ENCODE measurements at regions not wholly inside any gene's neighbourhood (a gene's known extent, or its start where the extent isn't known, plus 50 kb on each side); places are given as distances from the start of the nearest gene placed in this dataset.
"Not testable (repeated sequence)": the region's sequence is repeated elsewhere in the genome, so short reads cannot be mapped to it uniquely, and the experiment has no call there.

DNA sequence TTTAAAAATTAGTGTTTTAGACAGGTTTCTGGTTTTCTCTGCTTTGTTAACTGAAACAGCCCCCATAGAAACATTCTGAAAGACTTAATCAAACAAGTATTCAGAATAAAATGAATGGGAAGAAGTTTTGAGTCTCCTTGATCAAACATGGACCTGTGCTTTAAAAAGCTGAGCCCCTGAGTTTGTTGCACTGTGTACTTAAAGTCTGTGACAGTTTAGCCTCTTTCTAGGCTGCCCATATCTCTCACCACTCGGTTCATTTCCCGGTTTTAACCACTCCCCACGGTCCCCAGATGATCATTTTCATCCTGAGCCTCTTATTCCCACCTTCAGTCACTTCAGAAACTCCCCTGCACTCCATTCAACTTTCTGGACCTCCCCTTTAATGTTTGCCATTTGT is 215.9 kb upstream of the DMRT1 start:
- Histone ChIP-seq H2AFZ (ENCODE audit: low read length) (no peak overlapping the region), H3F3A (ENCODE audit: low read length, unreplicated experiment) (no peaks in the 10 kb centered on the region), H4K20me1 (ENCODE audit: low read length) (no peaks in the 10 kb centered on the region), H3K9me3 (ENCODE audit: low read length) (no peaks in the 10 kb centered on the region), H3K4me1 (ENCODE audit: insufficient read depth, low read length) (no peaks in the 10 kb centered on the region), H3K27me3 (ENCODE audit: low read length) (no peaks in the 10 kb centered on the region), H3K4me2 (ENCODE audit: low read length) (no peak overlapping the region), H3K36me3 (ENCODE audit: low read depth, low read length) (no peaks in the 10 kb centered on the region), H3K9ac (ENCODE audit: low read length) (no peak overlapping the region), H3K79me2 (ENCODE audit: low read length) (no peaks in the 10 kb centered on the region), H3K27ac (ENCODE audit: low read length) (no peak overlapping the region), H3K9me2 (replicated peaks; ENCODE audit: low read length) (no peaks in the 10 kb centered on the region), H3K4me3 (ENCODE audit: low read length) (no peak overlapping the region)
- intact Hi-C loops (cut with micrococcal nuclease) = no loop called here
- DNase-seq (no peak), ATAC-seq (no peak)
- BruUV-seq (replicated peaks) = no TSS peak
- POLR2A ChIA-PET (ENCODE audit: unreplicated experiment) = no interaction called here
- TF ChIP-seq, protein P1, sequence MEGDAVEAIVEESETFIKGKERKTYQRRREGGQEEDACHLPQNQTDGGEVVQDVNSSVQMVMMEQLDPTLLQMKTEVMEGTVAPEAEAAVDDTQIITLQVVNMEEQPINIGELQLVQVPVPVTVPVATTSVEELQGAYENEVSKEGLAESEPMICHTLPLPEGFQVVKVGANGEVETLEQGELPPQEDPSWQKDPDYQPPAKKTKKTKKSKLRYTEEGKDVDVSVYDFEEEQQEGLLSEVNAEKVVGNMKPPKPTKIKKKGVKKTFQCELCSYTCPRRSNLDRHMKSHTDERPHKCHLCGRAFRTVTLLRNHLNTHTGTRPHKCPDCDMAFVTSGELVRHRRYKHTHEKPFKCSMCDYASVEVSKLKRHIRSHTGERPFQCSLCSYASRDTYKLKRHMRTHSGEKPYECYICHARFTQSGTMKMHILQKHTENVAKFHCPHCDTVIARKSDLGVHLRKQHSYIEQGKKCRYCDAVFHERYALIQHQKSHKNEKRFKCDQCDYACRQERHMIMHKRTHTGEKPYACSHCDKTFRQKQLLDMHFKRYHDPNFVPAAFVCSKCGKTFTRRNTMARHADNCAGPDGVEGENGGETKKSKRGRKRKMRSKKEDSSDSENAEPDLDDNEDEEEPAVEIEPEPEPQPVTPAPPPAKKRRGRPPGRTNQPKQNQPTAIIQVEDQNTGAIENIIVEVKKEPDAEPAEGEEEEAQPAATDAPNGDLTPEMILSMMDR (conservative IDR thresholded peaks at IDR 0.05; ENCODE audit: low read depth, low read length) = no peak
- no peak for TF ChIP-seq EZH2phosphoT487 (IDR thresholded peaks at IDR 0.05; ENCODE audit: borderline replicate concordance, low read length)
- no peak for TF ChIP-seq EZH2 (IDR thresholded peaks at IDR 0.05; ENCODE audit: low read length, unreplicated experiment)
- CTCF ChIA-PET = no interaction called here

DNA sequence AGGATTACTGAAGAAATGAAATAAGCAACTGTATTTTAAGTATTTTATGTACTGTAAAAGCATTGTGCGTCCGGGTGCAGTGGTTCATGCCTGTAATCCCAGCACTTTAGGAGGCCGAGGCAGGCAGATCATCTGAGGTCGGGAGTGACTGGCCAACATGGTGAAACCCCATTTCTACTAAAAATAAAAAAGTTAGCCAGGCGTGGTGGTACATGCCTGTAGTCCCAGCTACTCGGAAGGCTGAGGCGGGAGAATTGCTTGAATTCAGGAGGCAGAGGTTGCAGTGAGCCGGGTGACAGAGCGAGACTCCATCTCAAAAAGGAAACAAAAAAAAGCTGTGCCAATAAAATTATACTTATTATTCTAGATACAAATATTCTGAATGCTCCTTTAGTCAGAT is 215.4 kb upstream of the DMRT1 start:
- H3K9me2 ChIP-seq (replicated peaks; ENCODE audit: low read length); H4K20me1 ChIP-seq (ENCODE audit: low read length); H3K4me3 ChIP-seq (ENCODE audit: low read length); H3K4me1 ChIP-seq (ENCODE audit: insufficient read depth, low read length); H3F3A ChIP-seq (ENCODE audit: low read length, unreplicated experiment); H3K4me2 ChIP-seq (ENCODE audit: low read length); H3K79me2 ChIP-seq (ENCODE audit: low read length); DNase-seq; CTCF ChIA-PET; H3K9me3 ChIP-seq (ENCODE audit: low read length); POLR2A ChIA-PET (ENCODE audit: unreplicated experiment); intact Hi-C loops (cut with micrococcal nuclease); H3K27me3 ChIP-seq (ENCODE audit: low read length); BruUV-seq (replicated peaks); ATAC-seq; H3K27ac ChIP-seq (ENCODE audit: low read length); H3K36me3 ChIP-seq (ENCODE audit: low read depth, low read length); H2AFZ ChIP-seq (ENCODE audit: low read length); H3K9ac ChIP-seq (ENCODE audit: low read length): not testable (repeated sequence)

DNA sequence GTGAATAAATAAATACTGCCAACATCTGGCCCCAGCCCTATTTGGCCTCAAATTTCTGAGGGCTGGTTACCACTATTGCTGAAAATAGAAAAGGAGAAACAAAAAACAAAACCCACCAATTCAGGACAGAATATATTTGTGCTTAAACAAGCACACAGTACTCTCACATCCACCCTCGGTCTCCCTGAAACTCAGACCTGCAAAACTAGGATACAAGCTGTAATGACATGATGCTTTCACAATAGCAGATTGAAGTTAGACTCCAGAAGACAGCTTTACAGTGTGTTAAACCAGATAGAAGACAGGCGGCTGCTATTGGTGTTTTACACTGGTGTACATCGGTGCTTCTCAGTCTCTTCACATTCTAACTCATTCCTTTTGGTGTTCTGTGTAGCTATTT is 214.9 kb upstream of the DMRT1 start:
- BruUV-seq (replicated peaks) = no TSS peak
- H3K79me2 ChIP-seq (ENCODE audit: low read length) = no peaks in the 10 kb centered on the region
- H3F3A ChIP-seq (ENCODE audit: low read length, unreplicated experiment) = no peaks in the 10 kb centered on the region
- H3K9me2 ChIP-seq (replicated peaks; ENCODE audit: low read length) = no peaks in the 10 kb centered on the region
- no peaks in the 10 kb centered on the region for H3K27me3 ChIP-seq (ENCODE audit: low read length)
- DNase-seq (no peak), ATAC-seq (no peak)
- H3K4me1 ChIP-seq (ENCODE audit: insufficient read depth, low read length) = no peaks in the 10 kb centered on the region
- H2AFZ ChIP-seq (ENCODE audit: low read length) = no peak overlapping the region
- H3K27ac ChIP-seq (ENCODE audit: low read length) = no peak overlapping the region
- H3K36me3 ChIP-seq (ENCODE audit: low read depth, low read length) = no peaks in the 10 kb centered on the region
- ChIA-PET CTCF (no interaction called here), POLR2A (ENCODE audit: unreplicated experiment) (no interaction called here)
- H3K9me3 ChIP-seq (ENCODE audit: low read length) = no peaks in the 10 kb centered on the region
- intact Hi-C loops (cut with micrococcal nuclease) = no loop called here
- TF ChIP-seq EZH2 (IDR thresholded peaks at IDR 0.05; ENCODE audit: low read length, unreplicated experiment) (no peak), EZH2phosphoT487 (IDR thresholded peaks at IDR 0.05; ENCODE audit: borderline replicate concordance, low read length) (no peak)
- TF ChIP-seq, protein P1 (conservative IDR thresholded peaks at IDR 0.05; ENCODE audit: low read depth, low read length) = no peak
- H4K20me1 ChIP-seq (ENCODE audit: low read length) = no peaks in the 10 kb centered on the region
- no peak overlapping the region for H3K4me3 ChIP-seq (ENCODE audit: low read length)
- no peak overlapping the region for H3K9ac ChIP-seq (ENCODE audit: low read length)
- H3K4me2 ChIP-seq (ENCODE audit: low read length) = no peak overlapping the region
